Upper lobe of left lung (tissue), 4 donors: ENCODE measurements at regions not wholly inside any gene's neighbourhood (a gene's known extent, or its start where the extent isn't known, plus 50 kb on each side); places are given as distances from the start of the nearest gene placed in this dataset.

Experiments used
- EP300 ChIP-seq, 4 donors: sonication (generic); formaldehyde crosslinking; IDR thresholded peaks; one replicate each; pipeline ENCODE4 v1.5.1; 2017; ENCODE audit warnings: antibody characterized with exemption in 4 of 4, control low read depth in 2 of 4
- POLR2A ChIP-seq, 4 donors: fragments of 450-650 bp; IDR thresholded peaks; one replicate each; pipeline ENCODE4 v1.5.1; 2016 to 2017; ENCODE audit warnings: antibody characterized with exemption in 4 of 4, mild to moderate bottlenecking in 2 of 4
- TF ChIP-seq, protein P1 (sequence below), 6 experiments: fragments of 450-650 bp in 4 of 6; fragments of 200-600 bp in 2 of 6; sonication (generic) in 2 of 6; IDR thresholded peaks; one replicate each; pipeline ENCODE4 v1.5.1; 2016 to 2019; ENCODE audit warnings: antibody characterized with exemption in 6 of 6

GRCh38 chr1:189769448-189769847 is 708.2 kb downstream of the BRINP3 start:
- TF ChIP-seq, protein P1, sequence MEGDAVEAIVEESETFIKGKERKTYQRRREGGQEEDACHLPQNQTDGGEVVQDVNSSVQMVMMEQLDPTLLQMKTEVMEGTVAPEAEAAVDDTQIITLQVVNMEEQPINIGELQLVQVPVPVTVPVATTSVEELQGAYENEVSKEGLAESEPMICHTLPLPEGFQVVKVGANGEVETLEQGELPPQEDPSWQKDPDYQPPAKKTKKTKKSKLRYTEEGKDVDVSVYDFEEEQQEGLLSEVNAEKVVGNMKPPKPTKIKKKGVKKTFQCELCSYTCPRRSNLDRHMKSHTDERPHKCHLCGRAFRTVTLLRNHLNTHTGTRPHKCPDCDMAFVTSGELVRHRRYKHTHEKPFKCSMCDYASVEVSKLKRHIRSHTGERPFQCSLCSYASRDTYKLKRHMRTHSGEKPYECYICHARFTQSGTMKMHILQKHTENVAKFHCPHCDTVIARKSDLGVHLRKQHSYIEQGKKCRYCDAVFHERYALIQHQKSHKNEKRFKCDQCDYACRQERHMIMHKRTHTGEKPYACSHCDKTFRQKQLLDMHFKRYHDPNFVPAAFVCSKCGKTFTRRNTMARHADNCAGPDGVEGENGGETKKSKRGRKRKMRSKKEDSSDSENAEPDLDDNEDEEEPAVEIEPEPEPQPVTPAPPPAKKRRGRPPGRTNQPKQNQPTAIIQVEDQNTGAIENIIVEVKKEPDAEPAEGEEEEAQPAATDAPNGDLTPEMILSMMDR (IDR thresholded peaks at IDR 0.05): no peak
- TF ChIP-seq EP300 (IDR thresholded peaks at IDR 0.05) (no peak), POLR2A (IDR thresholded peaks at IDR 0.05) (no peak)
